ENCODE measurements at regions not wholly inside any gene's neighbourhood (a gene's known extent, or its start where the extent isn't known, plus 50 kb on each side); places are given as distances from the start of the nearest gene placed in this dataset.

GRCh38 chr2:16899958-16900357 is 234.3 kb upstream of the CYRIA start:
- H3K9me3 ChIP-seq (ENCODE audit: control insufficient read depth in 5 of 5, low read length in 5 of 5), result no peaks in the 10 kb centered on the region
- no peak overlapping the region for H3K4me3 ChIP-seq (ENCODE audit: low read depth in 1 of 5, low read length in 5 of 5)
- no peaks in the 10 kb centered on the region for H3K36me3 ChIP-seq (ENCODE audit: control insufficient read depth in 5 of 5, insufficient read depth in 5 of 5, low read length in 5 of 5)
- H3K27me3 ChIP-seq (ENCODE audit: control insufficient read depth in 5 of 5, insufficient read depth in 4 of 5, low read length in 5 of 5), result no peaks in the 10 kb centered on the region
- H3K9ac ChIP-seq (ENCODE audit: low read length in 5 of 5), result no peak overlapping the region
- H3K4me1 ChIP-seq (ENCODE audit: control insufficient read depth in 5 of 5, insufficient read depth in 5 of 5, low read length in 5 of 5), result no peaks in the 10 kb centered on the region
- H3K27ac ChIP-seq (ENCODE audit: low read depth, low read length), result no peak overlapping the region

DNA sequence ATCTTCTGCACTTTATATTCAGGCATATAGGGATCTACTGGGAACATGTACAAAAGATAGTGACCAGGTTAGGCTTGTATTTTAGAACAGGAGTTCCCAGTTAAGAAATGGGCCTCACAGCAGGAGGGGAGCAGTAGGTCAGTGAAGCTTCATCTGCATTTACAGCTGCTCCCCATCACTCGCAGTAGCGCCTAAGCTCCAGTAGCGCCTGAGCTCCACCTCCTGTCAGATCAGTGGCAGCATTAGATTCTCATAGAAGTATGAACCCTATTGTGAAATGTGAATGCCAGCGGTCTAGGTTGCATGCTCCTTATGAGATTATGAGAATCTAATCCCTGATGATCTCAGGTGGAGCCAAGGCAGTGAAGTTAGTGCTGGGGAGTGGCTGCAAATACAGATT is 224.4 kb upstream of the CYRIA start:
- Histone ChIP-seq H3K9ac (ENCODE audit: low read length in 5 of 5) (no peak overlapping the region), H3K4me3 (ENCODE audit: low read depth in 1 of 5, low read length in 5 of 5) (no peak overlapping the region), H3K36me3 (ENCODE audit: control insufficient read depth in 5 of 5, insufficient read depth in 5 of 5, low read length in 5 of 5) (no peaks in the 10 kb centered on the region), H3K9me3 (ENCODE audit: control insufficient read depth in 5 of 5, low read length in 5 of 5) (no peaks in the 10 kb centered on the region), H3K27me3 (ENCODE audit: control insufficient read depth in 5 of 5, insufficient read depth in 4 of 5, low read length in 5 of 5) (no peaks in the 10 kb centered on the region), H3K27ac (ENCODE audit: low read depth, low read length) (no peak overlapping the region), H3K4me1 (ENCODE audit: control insufficient read depth in 5 of 5, insufficient read depth in 5 of 5, low read length in 5 of 5) (no peaks in the 10 kb centered on the region)

- no peaks in the 10 kb centered on the region for H3K9me3 ChIP-seq (ENCODE audit: control insufficient read depth in 5 of 5, low read length in 5 of 5)
- H3K4me3 ChIP-seq (ENCODE audit: low read depth in 1 of 5, low read length in 5 of 5), result no peak overlapping the region
- no peaks in the 10 kb centered on the region for H3K36me3 ChIP-seq (ENCODE audit: control insufficient read depth in 5 of 5, insufficient read depth in 5 of 5, low read length in 5 of 5)
- no peaks in the 10 kb centered on the region for H3K4me1 ChIP-seq (ENCODE audit: control insufficient read depth in 5 of 5, insufficient read depth in 5 of 5, low read length in 5 of 5)
- no peak overlapping the region for H3K27ac ChIP-seq (ENCODE audit: low read depth, low read length)
- H3K27me3 ChIP-seq (ENCODE audit: control insufficient read depth in 5 of 5, insufficient read depth in 4 of 5, low read length in 5 of 5), result no peaks in the 10 kb centered on the region
- H3K9ac ChIP-seq (ENCODE audit: low read length in 5 of 5), result no peak overlapping the region
Observed at GRCh38 chr2:16885027-16885426, 219.4 kb upstream of the CYRIA start.

DNA sequence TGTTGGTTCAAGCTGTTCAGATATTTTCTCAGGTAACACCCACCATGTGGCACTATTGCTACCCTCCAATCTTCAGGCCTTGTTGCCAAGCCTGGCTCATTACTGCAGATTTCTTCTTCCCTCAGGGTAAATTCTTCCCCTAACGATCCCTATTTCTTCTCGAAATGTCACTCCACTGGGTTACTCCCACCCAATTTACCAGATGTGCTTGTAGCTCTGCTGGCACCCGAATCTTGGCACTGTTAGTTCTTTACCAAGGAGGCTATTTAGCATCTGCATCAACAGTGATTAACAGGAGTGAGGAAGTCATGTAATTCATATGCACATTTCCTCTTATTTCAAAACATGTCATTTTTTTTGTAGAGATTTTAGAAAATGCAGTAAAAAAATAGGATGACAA is 217.1 kb upstream of the CYRIA start:
- H3K4me1 ChIP-seq (ENCODE audit: control insufficient read depth in 5 of 5, insufficient read depth in 5 of 5, low read length in 5 of 5), result no peaks in the 10 kb centered on the region
- H3K4me3 ChIP-seq (ENCODE audit: low read depth in 1 of 5, low read length in 5 of 5), result no peak overlapping the region
- H3K36me3 ChIP-seq (ENCODE audit: control insufficient read depth in 5 of 5, insufficient read depth in 5 of 5, low read length in 5 of 5), result no peaks in the 10 kb centered on the region
- no peaks in the 10 kb centered on the region for H3K9me3 ChIP-seq (ENCODE audit: control insufficient read depth in 5 of 5, low read length in 5 of 5)
- H3K27ac ChIP-seq (ENCODE audit: low read depth, low read length), result no peak overlapping the region
- no peak overlapping the region for H3K9ac ChIP-seq (ENCODE audit: low read length in 5 of 5)
- H3K27me3 ChIP-seq (ENCODE audit: control insufficient read depth in 5 of 5, insufficient read depth in 4 of 5, low read length in 5 of 5), result no peaks in the 10 kb centered on the region

GRCh38 chr2:16881122-16881521 is 215.5 kb upstream of the CYRIA start:
- Histone ChIP-seq H3K9ac (ENCODE audit: low read length in 5 of 5) (no peak overlapping the region), H3K36me3 (ENCODE audit: control insufficient read depth in 5 of 5, insufficient read depth in 5 of 5, low read length in 5 of 5) (no peaks in the 10 kb centered on the region), H3K27ac (ENCODE audit: low read depth, low read length) (no peak overlapping the region), H3K4me3 (ENCODE audit: low read depth in 1 of 5, low read length in 5 of 5) (no peak overlapping the region), H3K27me3 (ENCODE audit: control insufficient read depth in 5 of 5, insufficient read depth in 4 of 5, low read length in 5 of 5) (no peaks in the 10 kb centered on the region), H3K9me3 (ENCODE audit: control insufficient read depth in 5 of 5, low read length in 5 of 5) (no peaks in the 10 kb centered on the region), H3K4me1 (ENCODE audit: control insufficient read depth in 5 of 5, insufficient read depth in 5 of 5, low read length in 5 of 5) (no peaks in the 10 kb centered on the region)

DNA sequence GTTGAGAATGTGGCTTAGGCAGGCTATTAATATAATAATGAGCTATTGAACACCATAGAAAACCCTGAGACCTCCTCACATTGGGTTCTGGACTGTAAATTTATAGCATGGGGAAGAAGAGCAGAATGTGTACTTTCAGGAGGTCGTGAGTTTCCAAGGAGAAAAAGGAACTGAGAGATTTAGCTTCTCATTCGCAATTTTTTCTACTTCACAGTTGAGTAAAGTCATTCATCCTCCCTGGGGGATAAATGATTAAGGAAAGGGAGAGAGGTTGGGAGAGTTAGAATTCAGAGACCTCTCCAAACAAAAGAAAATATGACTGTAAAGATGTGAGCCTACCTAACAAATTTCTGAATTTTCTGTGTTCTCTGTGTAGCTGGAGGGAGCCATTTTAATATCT is 205.8 kb upstream of the CYRIA start:
- Histone ChIP-seq H3K9ac (ENCODE audit: low read length in 5 of 5) (no peak overlapping the region), H3K4me1 (ENCODE audit: control insufficient read depth in 5 of 5, insufficient read depth in 5 of 5, low read length in 5 of 5) (no peaks in the 10 kb centered on the region), H3K36me3 (ENCODE audit: control insufficient read depth in 5 of 5, insufficient read depth in 5 of 5, low read length in 5 of 5) (peaks cover 0 to 2% (median 0%) of the 10 kb centered on the region in 5 donors), H3K27ac (ENCODE audit: low read depth, low read length) (no peak overlapping the region), H3K27me3 (ENCODE audit: control insufficient read depth in 5 of 5, insufficient read depth in 4 of 5, low read length in 5 of 5) (no peaks in the 10 kb centered on the region), H3K9me3 (ENCODE audit: control insufficient read depth in 5 of 5, low read length in 5 of 5) (no peaks in the 10 kb centered on the region), H3K4me3 (ENCODE audit: low read depth in 1 of 5, low read length in 5 of 5) (no peak overlapping the region)

- H3K4me3 ChIP-seq (ENCODE audit: low read depth in 1 of 5, low read length in 5 of 5), result no peak overlapping the region
- no peaks in the 10 kb centered on the region for H3K9me3 ChIP-seq (ENCODE audit: control insufficient read depth in 5 of 5, low read length in 5 of 5)
- no peak overlapping the region for H3K9ac ChIP-seq (ENCODE audit: low read length in 5 of 5)
- H3K36me3 ChIP-seq (ENCODE audit: control insufficient read depth in 5 of 5, insufficient read depth in 5 of 5, low read length in 5 of 5), result peaks cover 0 to 2% (median 0%) of the 10 kb centered on the region in 5 donors
- no peaks in the 10 kb centered on the region for H3K4me1 ChIP-seq (ENCODE audit: control insufficient read depth in 5 of 5, insufficient read depth in 5 of 5, low read length in 5 of 5)
- no peaks in the 10 kb centered on the region for H3K27me3 ChIP-seq (ENCODE audit: control insufficient read depth in 5 of 5, insufficient read depth in 4 of 5, low read length in 5 of 5)
- no peak overlapping the region for H3K27ac ChIP-seq (ENCODE audit: low read depth, low read length)
Observed at GRCh38 chr2:16870491-16871076, 204.9 kb upstream of the CYRIA start.

- H3K4me3 ChIP-seq (ENCODE audit: low read depth in 1 of 5, low read length in 5 of 5), result no peak overlapping the region
- H3K4me1 ChIP-seq (ENCODE audit: control insufficient read depth in 5 of 5, insufficient read depth in 5 of 5, low read length in 5 of 5), result no peaks in the 10 kb centered on the region
- peaks cover 0 to 2% (median 0%) of the 10 kb centered on the region in 5 donors for H3K36me3 ChIP-seq (ENCODE audit: control insufficient read depth in 5 of 5, insufficient read depth in 5 of 5, low read length in 5 of 5)
- H3K9me3 ChIP-seq (ENCODE audit: control insufficient read depth in 5 of 5, low read length in 5 of 5), result no peaks in the 10 kb centered on the region
- H3K27ac ChIP-seq (ENCODE audit: low read depth, low read length), result no peak overlapping the region
- H3K27me3 ChIP-seq (ENCODE audit: control insufficient read depth in 5 of 5, insufficient read depth in 4 of 5, low read length in 5 of 5), result no peaks in the 10 kb centered on the region
- H3K9ac ChIP-seq (ENCODE audit: low read length in 5 of 5), result no peak overlapping the region
Observed at GRCh38 chr2:16869711-16870110, 204.1 kb upstream of the CYRIA start.

DNA sequence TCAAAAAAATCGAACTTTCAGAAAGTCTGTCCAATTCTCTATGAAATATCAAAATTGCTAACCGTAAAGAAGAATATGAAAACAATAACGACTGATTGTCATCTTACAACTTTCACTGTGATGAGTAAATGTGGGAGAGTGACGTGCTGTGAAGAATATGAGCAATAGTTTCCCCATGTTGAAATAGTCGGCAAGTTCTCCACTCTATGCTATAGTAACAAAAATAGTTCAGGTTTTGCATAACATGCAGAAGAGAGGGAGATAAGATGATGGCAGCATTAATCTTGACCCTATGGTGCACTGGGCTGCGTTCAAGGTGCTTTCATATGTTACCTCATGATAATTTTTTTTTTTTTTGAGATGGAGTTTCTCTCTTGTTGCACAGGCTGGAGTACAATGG is 196.8 kb upstream of the CYRIA start:
- H3K36me3 ChIP-seq (ENCODE audit: control insufficient read depth in 5 of 5, insufficient read depth in 5 of 5, low read length in 5 of 5), result peaks cover 0 to under 1% (median 0%) of the 10 kb centered on the region in 5 donors
- no peaks in the 10 kb centered on the region for H3K9me3 ChIP-seq (ENCODE audit: control insufficient read depth in 5 of 5, low read length in 5 of 5)
- no peaks in the 10 kb centered on the region for H3K27me3 ChIP-seq (ENCODE audit: control insufficient read depth in 5 of 5, insufficient read depth in 4 of 5, low read length in 5 of 5)
- peaks cover 0 to 6% (median 0%) of the 10 kb centered on the region in 5 donors for H3K4me1 ChIP-seq (ENCODE audit: control insufficient read depth in 5 of 5, insufficient read depth in 5 of 5, low read length in 5 of 5)
- no peak overlapping the region for H3K27ac ChIP-seq (ENCODE audit: low read depth, low read length)
- no peak overlapping the region for H3K9ac ChIP-seq (ENCODE audit: low read length in 5 of 5)
- no peak overlapping the region for H3K4me3 ChIP-seq (ENCODE audit: low read depth in 1 of 5, low read length in 5 of 5)

DNA sequence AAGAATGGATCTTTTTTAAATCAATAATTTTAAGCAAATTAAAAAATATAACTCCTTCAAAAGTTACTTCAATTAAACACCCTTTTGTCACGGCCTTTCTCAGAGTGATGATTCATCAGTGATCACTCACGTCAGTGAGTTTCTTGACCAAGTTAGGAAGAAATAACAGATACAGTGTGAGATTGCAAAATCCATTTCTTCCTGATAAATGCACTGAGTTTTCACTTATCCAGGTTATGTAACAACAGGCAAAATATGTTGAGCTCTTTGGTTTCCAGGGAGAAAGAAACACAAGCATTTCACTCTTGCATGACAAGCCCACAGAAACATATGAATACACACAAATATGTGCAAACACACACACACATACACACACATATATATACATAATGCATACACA is 195.9 kb upstream of the CYRIA start:
- Histone ChIP-seq H3K27ac (ENCODE audit: low read depth, low read length) (no peak overlapping the region), H3K36me3 (ENCODE audit: control insufficient read depth in 5 of 5, insufficient read depth in 5 of 5, low read length in 5 of 5) (no peaks in the 10 kb centered on the region), H3K9me3 (ENCODE audit: control insufficient read depth in 5 of 5, low read length in 5 of 5) (no peaks in the 10 kb centered on the region), H3K4me3 (ENCODE audit: low read depth in 1 of 5, low read length in 5 of 5) (no peak overlapping the region), H3K9ac (ENCODE audit: low read length in 5 of 5) (no peak overlapping the region), H3K4me1 (ENCODE audit: control insufficient read depth in 5 of 5, insufficient read depth in 5 of 5, low read length in 5 of 5) (peaks cover 0 to 6% (median 0%) of the 10 kb centered on the region in 5 donors), H3K27me3 (ENCODE audit: control insufficient read depth in 5 of 5, insufficient read depth in 4 of 5, low read length in 5 of 5) (no peaks in the 10 kb centered on the region)

GRCh38 chr2:16861111-16861510 is 195.5 kb upstream of the CYRIA start:
- peaks cover 0 to 6% (median 0%) of the 10 kb centered on the region in 5 donors for H3K4me1 ChIP-seq (ENCODE audit: control insufficient read depth in 5 of 5, insufficient read depth in 5 of 5, low read length in 5 of 5)
- H3K27ac ChIP-seq (ENCODE audit: low read depth, low read length), result no peak overlapping the region

More at GRCh38 chr2:16861111-16861510, 195.5 kb upstream of the CYRIA start:
- Histone ChIP-seq H3K36me3 (ENCODE audit: control insufficient read depth in 5 of 5, insufficient read depth in 5 of 5, low read length in 5 of 5) (no peaks in the 10 kb centered on the region), H3K27me3 (ENCODE audit: control insufficient read depth in 5 of 5, insufficient read depth in 4 of 5, low read length in 5 of 5) (no peaks in the 10 kb centered on the region), H3K4me3 (ENCODE audit: low read depth in 1 of 5, low read length in 5 of 5) (no peak overlapping the region), H3K9ac (ENCODE audit: low read length in 5 of 5) (no peak overlapping the region), H3K9me3 (ENCODE audit: control insufficient read depth in 5 of 5, low read length in 5 of 5) (no peaks in the 10 kb centered on the region)

All from subcutaneous abdominal adipose tissue (tissue), 5 donors.